ENCODE measurements at regions not wholly inside any gene's neighbourhood (a gene's known extent, or its start where the extent isn't known, plus 50 kb on each side); places are given as distances from the start of the nearest gene placed in this dataset.

DNA sequence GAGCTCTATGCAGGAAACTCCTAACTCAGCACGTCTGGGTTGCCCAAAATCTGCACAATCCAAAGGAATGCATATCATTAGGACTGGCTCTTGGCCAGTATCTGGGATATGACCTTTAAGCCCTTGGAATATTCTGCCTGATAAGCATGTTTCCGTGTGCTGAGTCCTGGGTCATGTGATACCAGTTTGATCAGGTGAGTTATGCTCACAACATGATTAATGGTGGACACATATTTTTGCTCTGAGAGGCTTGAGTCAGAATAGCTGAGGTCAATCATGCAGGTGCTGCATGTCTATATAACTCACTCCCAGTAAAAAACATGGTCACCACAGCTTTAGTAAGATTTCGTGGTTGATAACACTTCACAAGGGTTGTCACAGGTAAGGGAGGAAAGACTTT is 408.8 kb downstream of the YTHDC2 start:
- TF ChIP-seq, protein P1, sequence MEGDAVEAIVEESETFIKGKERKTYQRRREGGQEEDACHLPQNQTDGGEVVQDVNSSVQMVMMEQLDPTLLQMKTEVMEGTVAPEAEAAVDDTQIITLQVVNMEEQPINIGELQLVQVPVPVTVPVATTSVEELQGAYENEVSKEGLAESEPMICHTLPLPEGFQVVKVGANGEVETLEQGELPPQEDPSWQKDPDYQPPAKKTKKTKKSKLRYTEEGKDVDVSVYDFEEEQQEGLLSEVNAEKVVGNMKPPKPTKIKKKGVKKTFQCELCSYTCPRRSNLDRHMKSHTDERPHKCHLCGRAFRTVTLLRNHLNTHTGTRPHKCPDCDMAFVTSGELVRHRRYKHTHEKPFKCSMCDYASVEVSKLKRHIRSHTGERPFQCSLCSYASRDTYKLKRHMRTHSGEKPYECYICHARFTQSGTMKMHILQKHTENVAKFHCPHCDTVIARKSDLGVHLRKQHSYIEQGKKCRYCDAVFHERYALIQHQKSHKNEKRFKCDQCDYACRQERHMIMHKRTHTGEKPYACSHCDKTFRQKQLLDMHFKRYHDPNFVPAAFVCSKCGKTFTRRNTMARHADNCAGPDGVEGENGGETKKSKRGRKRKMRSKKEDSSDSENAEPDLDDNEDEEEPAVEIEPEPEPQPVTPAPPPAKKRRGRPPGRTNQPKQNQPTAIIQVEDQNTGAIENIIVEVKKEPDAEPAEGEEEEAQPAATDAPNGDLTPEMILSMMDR (IDR thresholded peaks at IDR 0.05) = no peak
- TF ChIP-seq EP300 (IDR thresholded peaks at IDR 0.05) (no peak), POLR2A (IDR thresholded peaks at IDR 0.05) (no peak), POLR2AphosphoS5 (IDR thresholded peaks at IDR 0.05) (no peak)
- WGBS, 5 donors = 29 to 54% (median 43%) methylated on average over 3 of the region's 3 CpGs
- intact Hi-C loops (cut with DNase I; ENCODE audit: low total_unique reads) = no loop called here
- H3K36me3 ChIP-seq = no peaks in the 10 kb centered on the region
- H3K4me1 ChIP-seq = no peaks in the 10 kb centered on the region
- H3K9me3 ChIP-seq = no peaks in the 10 kb centered on the region
- H3K27ac ChIP-seq = no peak overlapping the region
- peak in 1 of 2 donors; percentile 33 for DNase-seq
- H3K4me3 ChIP-seq = no peak overlapping the region
- H3K27me3 ChIP-seq = no peaks in the 10 kb centered on the region

DNA sequence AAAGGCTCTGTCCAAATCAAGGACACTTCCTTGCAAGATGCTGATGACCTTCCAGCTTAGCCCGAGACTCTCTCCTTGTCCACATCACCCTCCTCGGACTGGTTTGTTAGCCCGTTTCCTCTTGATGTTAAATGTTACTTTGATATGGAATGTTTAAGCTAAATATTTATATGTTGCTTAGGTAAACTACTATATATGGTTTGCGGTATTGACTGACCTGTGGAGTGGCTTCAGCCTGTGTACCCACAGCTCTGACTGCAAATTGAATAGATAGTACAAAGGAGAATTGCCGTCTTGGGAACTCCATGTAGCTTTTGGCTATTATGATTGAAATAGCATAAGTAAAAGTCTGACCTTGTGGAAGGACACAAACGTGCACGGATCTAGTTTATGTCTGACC is 422.0 kb downstream of the YTHDC2 start:
- Histone ChIP-seq H3K36me3 (no peaks in the 10 kb centered on the region), H3K27ac (no peak overlapping the region), H3K4me3 (no peak overlapping the region), H3K4me1 (no peaks in the 10 kb centered on the region), H3K27me3 (no peaks in the 10 kb centered on the region), H3K9me3 (peaks cover 0 to 4% (median 0%) of the 10 kb centered on the region in 4 donors)
- 32 to 61% (median 42%) methylated on average over 7 of the region's 7 CpGs for WGBS, 5 donors
- DNase-seq = peak in 1 of 2 donors; percentile 21
- TF ChIP-seq POLR2A (IDR thresholded peaks at IDR 0.05) (no peak), POLR2AphosphoS5 (IDR thresholded peaks at IDR 0.05) (no peak), EP300 (IDR thresholded peaks at IDR 0.05) (no peak)
- TF ChIP-seq, protein P1 (IDR thresholded peaks at IDR 0.05) = no peak
- intact Hi-C loops (cut with DNase I; ENCODE audit: low total_unique reads) = no loop called here

DNA sequence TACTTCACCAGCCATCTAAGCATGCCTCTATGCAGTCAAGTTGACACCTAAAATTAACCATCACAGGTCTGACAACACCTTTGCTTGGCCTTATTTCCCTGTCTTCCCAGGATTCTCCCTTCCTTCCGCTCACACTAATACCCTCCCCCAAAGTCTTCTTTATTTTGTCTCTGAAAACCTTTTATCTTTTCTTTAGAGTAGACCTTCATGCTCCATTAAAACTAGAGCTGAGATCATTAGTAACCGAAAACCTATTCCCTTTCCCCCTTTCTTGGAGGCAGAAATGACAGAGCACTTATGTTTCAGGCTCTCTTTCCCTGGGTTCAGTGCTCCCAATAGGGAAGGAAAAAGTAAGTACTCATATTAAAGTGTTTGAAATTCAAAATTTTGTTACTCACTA is 423.8 kb downstream of the YTHDC2 start:
- H3K27me3 ChIP-seq = no peaks in the 10 kb centered on the region
- H3K36me3 ChIP-seq = no peaks in the 10 kb centered on the region
- DNase-seq = no peak
- H3K9me3 ChIP-seq = peaks cover 0 to 8% (median 0%) of the 10 kb centered on the region in 4 donors
- H3K4me1 ChIP-seq = no peaks in the 10 kb centered on the region
- intact Hi-C loops (cut with DNase I; ENCODE audit: low total_unique reads) = no loop called here
- 69 to 93% (median 88%) methylated on average over 2 of the region's 2 CpGs for WGBS, 5 donors
- H3K4me3 ChIP-seq = no peak overlapping the region
- no peak overlapping the region for H3K27ac ChIP-seq
- TF ChIP-seq POLR2AphosphoS5 (IDR thresholded peaks at IDR 0.05) (no peak), POLR2A (IDR thresholded peaks at IDR 0.05) (no peak), EP300 (IDR thresholded peaks at IDR 0.05) (no peak)
- TF ChIP-seq, protein P1 (IDR thresholded peaks at IDR 0.05) = no peak

DNA sequence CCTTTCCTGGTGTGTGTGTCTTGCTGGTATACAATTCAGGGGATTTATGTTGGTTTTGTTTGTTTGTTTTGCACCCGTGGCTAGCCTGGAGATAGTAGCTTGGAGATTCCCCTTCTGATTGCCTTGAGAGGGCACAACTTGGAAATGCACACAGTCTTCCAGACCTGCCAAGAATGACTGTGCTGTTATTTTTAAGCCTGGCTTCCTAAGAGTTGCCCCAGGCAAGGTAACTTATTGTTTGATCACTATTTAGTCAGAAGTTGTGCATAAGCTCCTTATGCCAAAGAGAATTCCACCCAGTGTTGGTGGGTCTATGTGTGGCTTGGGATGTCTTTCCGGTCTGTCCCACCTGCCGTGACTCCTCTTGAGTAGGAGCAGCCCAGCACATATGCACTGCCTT is 421.9 kb upstream of the KCNN2 start:
- intact Hi-C loops (cut with DNase I; ENCODE audit: low total_unique reads) = no loop called here
- H3K4me3 ChIP-seq = no peak overlapping the region
- no peaks in the 10 kb centered on the region for H3K36me3 ChIP-seq
- no peak overlapping the region for H3K27ac ChIP-seq
- H3K4me1 ChIP-seq = no peaks in the 10 kb centered on the region
- DNase-seq = no peak
- WGBS, 5 donors = 65 to 71% (median 67%) methylated on average over 3 of the region's 3 CpGs
- no peaks in the 10 kb centered on the region for H3K27me3 ChIP-seq
- H3K9me3 ChIP-seq = peaks cover 0 to 8% (median 0%) of the 10 kb centered on the region in 4 donors
- TF ChIP-seq, protein P1 (IDR thresholded peaks at IDR 0.05) = no peak
- TF ChIP-seq POLR2AphosphoS5 (IDR thresholded peaks at IDR 0.05) (no peak), EP300 (IDR thresholded peaks at IDR 0.05) (no peak), POLR2A (IDR thresholded peaks at IDR 0.05) (no peak)
